Upper lobe of left lung (tissue), 4 donors: ENCODE measurements at regions not wholly inside any gene's neighbourhood (a gene's known extent, or its start where the extent isn't known, plus 50 kb on each side); places are given as distances from the start of the nearest gene placed in this dataset.

ENCODE experiments used
- CTCF ChIP-seq, 6 experiments: fragments of 450-650 bp in 4 of 6; fragments of 200-600 bp in 2 of 6; sonication (generic) in 2 of 6; IDR thresholded peaks; one replicate each; pipeline ENCODE4 v1.5.1; 2016 to 2019; ENCODE audit warnings: antibody characterized with exemption in 6 of 6
- POLR2A ChIP-seq, 4 donors: fragments of 450-650 bp; IDR thresholded peaks; one replicate each; pipeline ENCODE4 v1.5.1; 2016 to 2017; ENCODE audit warnings: antibody characterized with exemption in 4 of 4, mild to moderate bottlenecking in 2 of 4
- POLR2AphosphoS5 ChIP-seq, 2 donors: sonication (generic); formaldehyde crosslinking; IDR thresholded peaks; one replicate each; pipeline ENCODE4 v1.5.1; 2017; ENCODE audit warnings: antibody characterized with exemption in 2 of 2

- TF ChIP-seq POLR2A (IDR thresholded peaks at IDR 0.05) (no peak), CTCF (IDR thresholded peaks at IDR 0.05) (no peak), POLR2AphosphoS5 (IDR thresholded peaks at IDR 0.05) (no peak)
Measured at GRCh38 chr4:130026185-130026584, 930.2 kb downstream of the C4orf33 start.
